IMR-90 (cell line): ENCODE measurements at regions not wholly inside any gene's neighbourhood (a gene's known extent, or its start where the extent isn't known, plus 50 kb on each side); places are given as distances from the start of the nearest gene placed in this dataset.

Source experiments
- ATAC-seq: fragments of 200-7000 bp; cut with Tn5 transposase; 2 replicates; pipeline ENCODE4 v1.9.1; 2020; ENCODE audit warnings: low read depth, mild to moderate bottlenecking, moderate library complexity
- BruUV-seq: library from RNA; stranded (reverse); fragments of 400-500 nt; replicated peaks from 2 replicates; lab custom pipeline; 2021; lab: Mats Ljungman, UMichigan
- CTCF ChIA-PET: fragments of 300-600 bp; formaldehyde crosslinking; extraction: SDS; loops from one replicate; lab custom pipeline; 2021; ENCODE audit warnings: antibody characterized with exemption; lab: Yijun Ruan, JAX
- POLR2A ChIA-PET: fragments of 300-600 bp; sonication (Branson Sonifier 250); formaldehyde crosslinking; loops from one replicate; lab custom pipeline; 2022; ENCODE audit warnings: antibody characterized with exemption; ENCODE audit not compliant: unreplicated experiment; lab: Charles Lee
- DNase-seq: peaks from one replicate; pipeline ENCODE4 v3.0.0; 2013
- H2AFZ ChIP-seq: replicated peaks from 2 replicates; pipeline ENCODE3; 2013; ENCODE audit warnings: low read length, mild to moderate bottlenecking; ENCODE audit not compliant: poor library complexity
- H2AK5ac ChIP-seq: 2 replicates; pipeline ENCODE4 v1.6.1; 2013; ENCODE audit warnings: low read depth, low read length, inconsistent platforms
- H2AK9ac ChIP-seq: replicated peaks from 2 replicates; pipeline ENCODE3; 2013; ENCODE audit warnings: mild to moderate bottlenecking, low read depth, low read length, moderate library complexity; ENCODE audit not compliant: poor library complexity
- H2BK120ac ChIP-seq: 2 replicates; pipeline ENCODE4 v1.6.1; 2013; ENCODE audit warnings: low read depth, low read length, inconsistent platforms
- H2BK15ac ChIP-seq: 3 replicates; pipeline ENCODE4 v1.6.1; 2013; ENCODE audit warnings: low read depth, low read length, inconsistent platforms
- H2BK20ac ChIP-seq: 2 replicates; pipeline ENCODE4 v1.6.1; 2013; ENCODE audit warnings: low read depth, mild to moderate bottlenecking, inconsistent platforms, low read length, moderate library complexity
- H2BK5ac ChIP-seq: 2 replicates; pipeline ENCODE4 v1.6.1; 2013; ENCODE audit warnings: mild to moderate bottlenecking, low read depth, low read length, inconsistent platforms; ENCODE audit not compliant: poor library complexity, severe bottlenecking
- H3K14ac ChIP-seq: replicated peaks from 2 replicates; pipeline ENCODE4 v1.6.1; 2013; ENCODE audit warnings: low read depth, low read length, inconsistent platforms
- H3K18ac ChIP-seq: 2 replicates; pipeline ENCODE4 v1.6.1; 2013; ENCODE audit warnings: low read depth, low read length, control low read depth
- H3K23ac ChIP-seq: 2 replicates; pipeline ENCODE4 v1.6.1; 2013; ENCODE audit warnings: low read depth, low read length, inconsistent platforms
- H3K27ac ChIP-seq: 2 replicates; pipeline ENCODE4 v1.5.1; 2013; ENCODE audit warnings: mild to moderate bottlenecking, control low read depth, low read length; ENCODE audit not compliant: insufficient read depth
- H3K27me3 ChIP-seq: 2 replicates; pipeline ENCODE4 v1.6.1; 2013; ENCODE audit warnings: low read length; ENCODE audit not compliant: control insufficient read depth, insufficient read depth
- H3K36me3 ChIP-seq: 2 replicates; pipeline ENCODE4 v1.6.1; 2013; ENCODE audit warnings: low read length, mixed read lengths; ENCODE audit not compliant: control insufficient read depth, insufficient read depth
- H3K4ac ChIP-seq: 2 replicates; pipeline ENCODE4 v1.6.1; 2013; ENCODE audit warnings: low read depth, low read length, inconsistent platforms
- H3K4me1 ChIP-seq: 2 replicates; pipeline ENCODE4 v1.6.1; 2013; ENCODE audit warnings: low read length, mixed read lengths; ENCODE audit not compliant: control insufficient read depth, insufficient read depth
- H3K4me2 ChIP-seq: 2 replicates; pipeline ENCODE4 v1.6.1; 2013; ENCODE audit warnings: low read depth, mild to moderate bottlenecking, control low read depth, low read length, moderate library complexity
- H3K4me3 ChIP-seq: 2 replicates; pipeline ENCODE4 v1.5.1; 2013; ENCODE audit warnings: low read depth, mild to moderate bottlenecking, control low read depth, low read length, moderate library complexity; ENCODE audit not compliant: insufficient read depth
- H3K56ac ChIP-seq: 2 replicates; pipeline ENCODE4 v1.6.1; 2013; ENCODE audit warnings: low read length, inconsistent platforms; ENCODE audit not compliant: insufficient read depth; ENCODE audit errors: extremely low read depth
- H3K79me1 ChIP-seq, 2 experiments: 2 replicates each; pipeline ENCODE4 v1.6.1; 2013; ENCODE audit warnings: low read length in 2 of 2, inconsistent platforms in 1 of 2, low read depth in 1 of 2
- H3K9ac ChIP-seq: 2 replicates; pipeline ENCODE4 v1.6.1; 2013; ENCODE audit warnings: low read depth, low read length, control low read depth
- H3K9me1 ChIP-seq: 2 replicates; pipeline ENCODE4 v1.6.1; 2013; ENCODE audit warnings: low read length, inconsistent platforms; ENCODE audit not compliant: insufficient read depth
- H3K9me3 ChIP-seq: 2 replicates; pipeline ENCODE4 v1.6.1; 2013; ENCODE audit warnings: low read length; ENCODE audit not compliant: control insufficient read depth, insufficient read depth
- H4K20me1 ChIP-seq: 2 replicates; pipeline ENCODE4 v1.6.1; 2013; ENCODE audit warnings: low read length, inconsistent platforms; ENCODE audit not compliant: insufficient read depth
- H4K5ac ChIP-seq: 2 replicates; pipeline ENCODE4 v1.6.1; 2013; ENCODE audit warnings: mild to moderate bottlenecking, low read depth, low read length, control low read depth
- H4K8ac ChIP-seq, 2 experiments: 2 replicates each; pipeline ENCODE4 v1.6.1; 2013; ENCODE audit warnings: low read depth in 2 of 2, low read length in 2 of 2, control low read depth in 1 of 2, inconsistent platforms in 1 of 2
- H4K91ac ChIP-seq: 2 replicates; pipeline ENCODE4 v1.6.1; 2013; ENCODE audit warnings: low read depth, low read length, inconsistent platforms; ENCODE audit not compliant: insufficient read depth
- CHD1 ChIP-seq: IDR thresholded peaks from 2 replicates; pipeline ENCODE4 v1.6.1; 2012; ENCODE audit warnings: low read depth, low read length, improper control_type of control experiment
- MAFK ChIP-seq: IDR thresholded peaks from 2 replicates; pipeline ENCODE4 v1.6.1; 2012; ENCODE audit warnings: low read depth, low read length, improper control_type of control experiment
- NFE2L2 ChIP-seq: fragments of 150-350 bp; IDR thresholded peaks from 2 replicates; pipeline ENCODE4 v1.6.1; 2016; ENCODE audit warnings: low read depth, mild to moderate bottlenecking, low read length
- POLR2A ChIP-seq: IDR thresholded peaks from 2 replicates; pipeline ENCODE4 v1.6.1; 2012; ENCODE audit warnings: mild to moderate bottlenecking, low read depth, low read length
- RAD21 ChIP-seq: IDR thresholded peaks from 2 replicates; pipeline ENCODE4 v1.6.1; 2012; ENCODE audit warnings: low read length, improper control_type of control experiment
- WGBS, 2 experiments: methylation state at CpG; one replicate each; pipeline versions ENCODE4 v1.1.5 to v1.1.7; 2013; ENCODE audit warnings: missing lambda C conversion rate in 2 of 2; ENCODE audit not compliant: insufficient read length in 1 of 2; ENCODE audit errors: extremely low coverage in 2 of 2; 5-methylcytosine and 5-hydroxymethylcytosine counted together
- dilution Hi-C: fragments of 300-500 bp; cut with HindIII; formaldehyde crosslinking; loops from one replicate; pipeline ENCODE4 v1.14.3; 2018; ENCODE audit warnings: low sequenced_read_pairs; ENCODE audit not compliant: unreplicated experiment
- in situ Hi-C: fragments of 300-500 bp; cut with MboI; formaldehyde crosslinking; loops from 3 replicates; pipeline ENCODE4 v1.14.3; 2019; ENCODE audit warnings: low sequenced_read_pairs, inconsistent platforms, mixed read lengths
- intact Hi-C: fragments of 100-400 bp; cut with micrococcal nuclease; formaldehyde crosslinking; loops from 2 replicates; pipeline ENCODE4 v1.10.0; 2022

DNA sequence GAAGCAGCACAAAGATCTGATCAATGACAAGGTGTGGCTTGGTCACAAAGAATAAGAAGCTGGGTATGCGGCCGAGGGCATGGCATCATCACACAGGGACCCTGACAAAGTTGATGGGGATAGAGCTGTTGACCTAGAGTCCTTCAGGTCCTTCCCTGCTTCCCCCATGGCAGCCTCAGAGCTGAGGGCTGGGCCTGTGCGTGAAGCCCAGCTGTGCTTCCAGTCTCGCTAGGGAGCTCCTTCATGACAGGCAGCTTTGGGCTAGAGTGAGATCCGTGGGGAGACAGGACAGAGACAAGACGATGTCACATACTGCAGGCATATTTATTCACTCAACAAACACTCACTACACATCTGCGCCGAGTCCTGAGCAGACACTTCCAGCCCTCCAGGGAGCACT lies 56.4 kb upstream of the NEURL1B start:
- no CpG with 5 or more reads among the region's 8 CpGs for WGBS, 2 experiments
- Histone ChIP-seq H4K8ac (no peak overlapping the region), H3K23ac (no peak overlapping the region), H3K4me3 (no peak overlapping the region), H2BK15ac (no peak overlapping the region), H4K20me1 (no peaks in the 10 kb centered on the region), H3K27ac (no peak overlapping the region), H3K79me1 (no peaks in the 10 kb centered on the region), H3K9me3 (no peaks in the 10 kb centered on the region; the same call in 1 of the 2 replicates), H3K9ac (no peak overlapping the region), H3K18ac (no peak overlapping the region), H3K9me1 (no peaks in the 10 kb centered on the region), H3K14ac (no peak overlapping the region), H2AK9ac (no peak overlapping the region), H2AK5ac (no peak overlapping the region), H3K27me3 (peaks cover 87% of the 10 kb centered on the region), H2BK120ac (no peak overlapping the region), H2BK5ac (no peak overlapping the region), H4K91ac (no peak overlapping the region), H3K4me2 (no peak overlapping the region), H4K5ac (no peak overlapping the region), H3K36me3 (no peaks in the 10 kb centered on the region), H2AFZ (no peak overlapping the region), H2BK20ac (no peak overlapping the region), H3K4me1 (no peaks in the 10 kb centered on the region), H3K4ac (no peak overlapping the region), H3K56ac (no peak overlapping the region)
- intact Hi-C loops, result no loop called here
- no peak for ATAC-seq
- in situ Hi-C loops, result no loop called here
- CTCF ChIA-PET, result no interaction called here
- POLR2A ChIA-PET, result no interaction called here
- TF ChIP-seq POLR2A (no peak), MAFK (no peak), NFE2L2 (no peak), RAD21 (no peak), CHD1 (no peak)
- no TSS peak for BruUV-seq
- dilution Hi-C loops, result no loop called here
- no peak for DNase-seq
